Lung microvascular endothelial cell (primary cell): ENCODE measurements at regions not wholly inside any gene's neighbourhood (a gene's known extent, or its start where the extent isn't known, plus 50 kb on each side); places are given as distances from the start of the nearest gene placed in this dataset.
"Not testable (repeated sequence)": the region's sequence is repeated elsewhere in the genome, so short reads cannot be mapped to it uniquely, and the experiment has no call there.

Experiments used
- DNase-seq, 2 donors: peaks; one replicate each; pipeline versions ENCODE4 v3.0.0 to v3.0.0-alpha.2; 2010; ENCODE audit warnings: low read depth in 2 of 2

DNA sequence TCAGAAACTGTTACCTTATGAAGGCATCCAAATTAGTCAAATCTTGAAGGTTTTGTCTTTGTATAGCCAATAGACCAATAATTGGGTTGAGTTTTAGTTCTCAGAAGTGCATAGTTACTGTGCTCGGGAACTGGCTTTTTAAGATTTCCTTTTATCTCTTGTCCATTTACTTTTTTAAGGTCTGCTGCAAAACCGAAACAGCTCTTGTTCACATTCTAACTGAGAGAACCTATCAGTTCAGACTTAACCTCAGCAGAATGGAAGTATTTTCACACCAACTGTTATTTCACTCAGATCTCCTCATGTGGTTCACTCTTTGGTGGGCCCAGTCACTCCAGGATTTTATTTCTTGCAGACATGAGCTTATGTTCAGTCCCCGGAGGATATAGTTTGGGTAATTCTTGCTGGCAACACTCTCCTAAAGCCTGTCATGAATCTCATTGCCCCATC is 55.5 kb downstream of the TPBG start:
- DNase-seq, result no peak

DNA sequence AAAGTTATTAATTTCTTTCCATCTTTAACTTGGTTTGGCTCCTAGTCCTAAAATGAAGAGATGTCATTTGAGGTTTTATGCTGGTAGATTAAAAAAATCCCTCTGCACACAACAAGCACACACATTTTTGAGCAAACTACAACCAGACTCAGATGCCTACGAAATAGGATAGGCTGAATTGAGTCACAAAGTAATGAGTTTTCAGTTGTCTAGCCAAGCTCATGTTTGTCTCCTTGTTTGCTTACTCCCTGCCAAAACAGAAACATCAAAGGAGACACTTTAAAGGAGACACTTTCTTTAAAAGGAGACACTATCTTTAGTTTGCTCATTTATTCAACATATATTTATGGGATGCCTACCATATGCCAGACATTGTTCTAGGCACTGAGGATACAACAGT is 56.2 kb downstream of the TPBG start:
- no peak for DNase-seq

DNA sequence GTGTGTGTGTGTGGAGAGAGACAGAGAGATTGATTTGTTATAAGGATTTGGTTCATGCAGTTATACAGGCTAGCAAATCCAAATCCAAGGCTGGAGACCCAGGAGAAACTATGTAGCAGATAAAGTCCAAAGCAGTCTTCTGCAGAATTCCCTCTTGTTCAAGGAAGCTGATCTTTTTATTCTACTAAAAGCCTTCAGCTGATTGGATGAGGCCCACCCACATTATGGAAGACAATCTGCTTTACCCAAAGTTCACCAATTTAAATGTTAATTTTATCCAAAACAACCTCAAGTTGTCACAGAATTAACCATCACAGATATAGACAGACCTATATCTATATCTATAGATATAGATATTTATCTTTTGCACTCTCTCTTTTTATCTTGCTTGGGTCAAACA is 67.0 kb downstream of the TPBG start:
- no peak for DNase-seq

DNA sequence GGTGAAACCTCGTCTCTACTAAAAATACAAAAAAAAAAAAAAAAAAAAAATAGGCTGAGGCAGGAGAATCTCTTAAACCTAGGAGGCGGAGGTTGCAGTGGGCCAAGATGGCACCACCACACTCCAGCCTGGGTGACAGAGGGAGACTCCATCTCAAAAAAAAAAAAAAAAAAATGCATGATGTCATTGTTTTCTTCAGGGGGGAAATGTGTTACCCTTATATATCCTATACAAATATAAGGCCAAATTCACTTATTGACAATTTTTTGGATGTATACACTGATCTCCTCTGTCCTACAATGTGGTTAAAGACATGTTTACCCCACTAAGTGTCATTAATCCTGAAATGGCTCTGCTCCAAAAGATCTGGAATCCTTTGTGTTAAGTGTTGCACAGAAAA is 73.1 kb downstream of the TPBG start:
- no peak for DNase-seq

DNA sequence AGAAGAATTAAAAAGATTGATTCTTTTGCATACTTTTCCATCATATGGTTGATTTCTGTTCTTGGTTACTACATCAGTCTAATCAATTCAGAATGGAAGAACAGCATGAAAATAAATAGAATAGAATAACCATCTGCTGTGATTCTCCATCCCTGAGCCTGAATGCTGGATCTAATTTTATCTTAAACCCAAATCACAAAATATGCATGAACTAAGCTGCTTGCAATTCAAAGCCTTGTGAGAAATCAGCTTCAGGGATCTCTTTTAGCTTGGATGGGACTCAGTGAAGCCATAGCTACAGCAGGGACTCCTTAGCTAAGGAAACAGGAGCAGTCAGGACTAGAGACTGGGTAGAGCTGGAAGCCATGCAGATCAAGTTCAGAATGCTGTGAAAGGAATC is 74.1 kb downstream of the TPBG start:
- no peak for DNase-seq

DNA sequence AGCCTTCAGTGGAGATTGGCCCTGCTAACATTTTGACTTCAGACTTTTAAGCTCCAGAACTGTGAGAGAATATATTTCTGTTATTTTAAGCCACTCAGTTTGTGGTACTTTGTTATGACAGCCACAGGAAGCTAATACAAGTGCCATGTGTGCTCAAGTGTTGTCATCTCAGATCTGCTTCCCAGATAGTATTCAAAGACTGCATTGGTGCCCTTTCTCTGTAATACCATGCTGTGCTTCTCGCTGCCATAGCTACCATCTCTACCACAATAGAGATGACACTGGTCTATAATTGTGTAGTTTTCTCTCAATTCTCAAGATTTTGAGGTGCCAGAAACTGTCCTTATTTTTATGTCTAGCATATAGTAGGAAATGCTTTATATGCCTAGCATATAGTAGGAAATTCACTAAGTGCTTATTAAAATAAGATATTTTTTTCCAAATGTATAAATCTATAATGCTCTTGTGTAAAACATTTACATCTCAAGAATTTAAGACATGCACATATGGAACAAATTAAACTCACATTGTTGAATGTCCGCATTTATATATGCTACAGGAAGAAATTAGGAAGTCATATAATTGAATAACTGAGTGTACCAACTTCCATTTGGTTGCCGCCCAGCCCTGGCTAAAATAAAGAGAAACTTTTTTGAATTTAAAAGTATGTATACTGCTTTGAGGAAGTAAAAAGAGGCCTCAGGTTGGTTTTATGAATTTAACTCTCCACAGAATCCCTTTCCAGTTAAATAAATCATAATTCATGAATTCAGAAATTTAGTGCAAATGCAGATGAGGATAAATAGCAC is 77.6 kb downstream of the TPBG start:
- no peak for DNase-seq

DNA sequence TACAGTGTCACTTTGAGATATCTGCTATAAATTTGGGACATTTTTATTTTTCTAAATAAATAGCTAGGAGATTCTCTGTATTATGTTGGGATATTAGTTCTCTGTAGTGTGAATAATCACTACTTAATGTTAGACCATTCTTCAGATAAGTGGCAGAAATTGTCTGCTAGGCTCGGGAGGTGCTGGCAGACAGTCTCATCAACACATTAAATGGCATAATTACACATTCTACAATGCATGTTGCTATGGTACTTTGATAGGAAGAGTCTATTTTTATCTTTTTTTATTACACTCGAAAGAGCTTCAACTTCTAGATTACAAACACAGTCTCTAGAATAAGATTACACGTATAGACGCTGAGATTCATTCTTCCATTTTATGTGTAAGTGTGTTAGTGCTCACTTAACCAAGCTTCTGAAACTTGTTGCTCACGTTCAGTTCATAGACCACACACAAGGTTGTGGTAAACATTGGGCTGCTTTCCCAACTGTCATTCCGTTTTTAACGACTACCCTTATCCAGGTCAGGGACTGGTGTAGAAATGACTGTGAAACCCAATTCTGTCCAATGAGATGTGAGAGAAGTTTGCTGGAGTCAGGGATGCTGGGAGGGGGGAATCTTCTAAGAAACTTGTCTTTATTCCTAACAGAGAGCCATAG is 78.6 kb downstream of the TPBG start:
- DNase-seq, result no peak

DNA sequence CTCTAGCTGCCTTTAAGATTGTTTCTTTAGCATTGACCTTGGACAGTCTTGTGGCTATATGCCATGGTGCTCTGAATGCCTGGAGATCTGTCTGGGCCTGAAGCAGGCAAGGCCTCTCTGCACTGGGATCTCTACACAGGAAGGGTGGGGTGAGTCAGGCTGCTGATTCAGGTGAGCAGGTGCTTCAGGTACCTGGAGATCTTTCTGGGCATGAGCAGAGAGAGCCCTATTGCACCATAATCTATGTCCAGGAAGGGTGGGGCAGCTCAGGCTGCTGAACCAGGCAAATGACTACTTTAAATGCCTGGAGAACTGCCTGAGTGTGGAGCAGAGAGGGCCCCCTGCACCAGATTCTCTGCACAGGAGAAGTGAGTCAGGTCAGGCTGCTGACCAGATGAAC is 94.5 kb downstream of the TPBG start:
- DNase-seq, result no peak

DNA sequence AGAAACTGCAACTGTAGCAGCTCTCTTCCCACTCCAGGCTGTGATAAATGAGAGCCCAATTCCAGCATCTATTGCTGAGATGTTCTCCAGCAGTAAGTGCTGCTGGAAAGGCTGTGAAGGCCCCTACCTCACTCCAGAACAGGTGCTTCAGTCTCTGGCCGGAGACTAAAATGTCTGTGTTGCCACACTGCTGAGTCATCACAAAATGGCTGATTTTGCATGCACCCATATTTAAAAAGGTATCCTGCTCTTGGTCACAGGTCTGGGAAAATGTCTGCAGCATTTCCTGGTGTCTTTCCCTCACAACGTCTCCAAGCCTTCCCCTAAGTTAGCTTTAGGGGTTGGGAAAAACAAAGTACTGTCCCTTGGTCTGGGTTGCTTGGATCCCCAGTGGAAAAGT is 95.1 kb downstream of the TPBG start:
- DNase-seq, result no peak

DNA sequence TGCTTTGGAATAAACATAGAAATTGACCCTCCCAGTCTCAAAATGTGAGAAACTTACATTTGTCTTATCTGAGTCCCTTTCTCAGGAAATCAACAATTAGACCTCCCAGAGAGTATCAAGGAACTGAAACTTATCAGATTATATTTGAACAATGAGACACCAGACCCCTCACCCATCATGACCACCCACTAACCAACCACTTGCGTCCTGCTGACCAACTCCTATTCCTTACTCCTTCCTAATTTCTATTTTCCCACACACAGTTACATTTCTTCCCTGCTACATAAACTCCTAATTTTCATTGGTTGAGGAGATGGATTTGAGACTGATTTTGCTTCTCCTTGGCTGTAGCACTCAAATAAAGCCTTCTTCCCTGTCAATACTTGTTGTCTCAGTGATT is 97.9 kb downstream of the TPBG start:
- no peak for DNase-seq

DNA sequence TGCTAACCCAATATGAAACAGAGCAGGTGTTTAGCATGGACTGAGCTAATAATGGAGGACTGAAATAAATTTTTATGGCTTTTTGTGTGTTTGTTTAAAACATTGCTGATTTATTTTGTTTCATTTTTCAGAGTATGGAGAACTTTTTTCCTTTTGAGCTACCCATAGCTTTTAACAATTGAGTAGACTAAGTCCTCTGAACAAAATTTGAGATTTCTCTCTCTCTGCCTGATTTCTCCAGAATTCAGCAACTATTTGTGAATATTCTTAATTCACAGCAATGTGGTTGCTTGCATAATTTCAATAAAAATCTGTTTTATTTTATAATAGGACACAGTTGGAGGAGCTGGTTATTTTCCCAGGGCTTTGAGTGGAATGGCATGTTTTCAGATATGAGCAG is 103.7 kb downstream of the TPBG start:
- no peak for DNase-seq

DNA sequence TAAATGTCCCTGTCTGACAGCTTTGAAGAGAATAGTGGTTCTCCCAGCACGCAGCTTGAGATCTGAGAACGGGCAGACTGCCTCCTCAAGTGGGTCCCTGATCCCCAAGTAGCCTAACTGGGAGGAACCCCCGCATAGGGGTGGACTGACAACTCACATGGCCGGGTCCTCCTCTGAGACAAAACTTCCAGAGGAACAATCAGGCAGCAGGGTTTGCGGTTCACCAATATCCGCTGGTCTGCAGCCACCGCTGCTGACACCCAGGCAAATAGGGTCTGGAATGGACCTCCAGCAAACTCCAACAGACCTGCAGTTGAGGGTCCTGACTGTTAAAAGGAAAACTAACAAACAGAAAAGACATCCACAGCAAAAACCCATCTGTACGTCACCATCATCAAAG is 106.5 kb downstream of the TPBG start:
- not testable (repeated sequence) for DNase-seq

DNA sequence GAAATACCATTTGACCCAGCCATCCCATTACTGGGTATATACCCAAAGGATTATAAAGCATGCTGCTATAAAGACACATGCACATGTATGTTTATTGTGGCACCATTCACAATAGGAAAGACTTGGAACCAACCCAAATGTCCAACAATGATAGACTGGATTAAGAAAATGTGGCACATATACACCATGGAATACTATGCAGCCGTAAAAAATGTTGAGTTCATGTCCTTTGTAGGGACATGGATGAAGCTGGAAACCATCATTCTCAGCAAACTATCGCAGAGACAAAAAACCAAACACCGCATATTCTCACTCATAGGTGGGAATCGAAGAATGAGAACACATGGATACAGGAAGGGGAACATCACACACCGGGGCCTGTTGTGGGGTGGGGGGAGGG is 111.5 kb downstream of the TPBG start:
- not testable (repeated sequence) for DNase-seq

DNA sequence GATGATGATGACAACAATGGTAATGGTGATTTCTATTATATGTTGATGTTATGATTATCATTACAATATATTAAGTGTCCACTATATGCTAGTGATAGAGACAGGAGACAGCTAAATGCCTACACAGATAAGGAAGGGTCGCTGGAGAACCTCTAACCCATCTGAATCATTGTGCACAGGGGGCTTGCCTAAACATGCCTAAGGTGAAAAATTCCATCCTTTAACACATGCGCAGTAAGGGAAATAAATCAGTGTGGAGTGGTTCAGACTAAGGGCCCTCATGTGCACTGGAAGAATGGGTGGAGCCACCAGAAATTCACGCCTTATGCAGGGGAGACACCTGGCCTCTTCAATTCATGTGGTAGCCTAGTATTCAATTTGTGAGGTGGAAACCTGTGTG is 120.4 kb downstream of the TPBG start:
- no peak for DNase-seq

DNA sequence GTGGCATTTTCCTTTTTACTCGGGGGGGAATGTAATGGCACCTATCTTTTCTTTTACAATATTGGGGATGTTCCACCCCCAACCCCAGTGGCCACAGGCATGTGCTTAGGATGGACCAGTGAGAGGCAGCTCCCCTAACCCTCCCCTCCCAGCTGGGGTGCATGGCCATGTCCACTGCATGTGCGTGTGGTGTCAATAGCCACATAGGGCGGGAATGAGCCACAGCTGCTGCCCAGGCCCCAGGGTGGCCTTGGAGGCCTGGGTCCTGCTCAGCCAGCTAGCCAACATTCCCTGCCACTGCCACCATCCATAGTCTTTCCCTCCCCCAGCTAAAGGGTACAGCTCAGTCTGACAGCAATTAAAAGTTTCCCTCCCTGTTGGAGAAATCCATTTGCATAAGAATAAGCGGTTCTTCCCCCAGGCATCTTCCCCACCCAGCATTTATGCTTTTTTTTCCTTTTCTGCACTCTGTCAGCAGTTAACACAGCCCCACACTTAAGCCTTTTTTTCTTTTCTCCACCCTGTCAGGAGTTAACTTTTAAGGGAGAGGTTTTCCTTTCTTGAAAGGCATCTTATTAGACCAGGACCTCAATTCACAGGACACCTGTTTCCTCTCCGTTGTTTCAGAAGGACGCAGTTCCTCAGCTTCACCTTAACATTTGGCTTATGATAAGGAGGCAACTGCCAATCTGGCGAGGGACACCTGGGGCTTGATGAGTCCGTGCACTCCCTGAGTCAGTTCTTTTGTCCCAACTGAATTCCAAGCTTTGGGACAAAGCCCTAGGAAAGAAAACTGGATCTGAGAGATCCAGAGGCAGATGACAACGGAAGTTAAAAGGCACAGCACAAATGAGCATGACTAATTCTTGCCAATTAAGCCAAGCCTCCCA is 121.4 kb downstream of the TPBG start:
- no peak for DNase-seq

DNA sequence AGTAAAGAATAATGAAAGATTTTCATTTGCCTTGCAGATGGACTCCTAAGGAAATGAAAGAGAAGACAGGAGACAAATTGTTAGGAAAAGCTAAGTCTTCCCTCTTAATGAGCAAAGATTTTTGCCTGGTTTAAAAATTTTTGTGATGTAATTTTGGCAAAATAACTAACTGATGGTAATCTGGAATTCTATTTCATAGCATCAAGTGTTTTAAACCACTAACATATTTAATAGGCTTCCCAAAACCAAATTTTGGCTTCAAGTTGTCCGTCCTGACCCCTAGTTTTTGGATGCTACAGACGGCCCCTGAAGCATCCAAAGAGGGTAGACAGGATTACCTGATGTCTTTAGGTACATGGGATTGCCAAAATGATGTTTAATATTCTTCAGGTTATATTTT is 124.3 kb downstream of the TPBG start:
- DNase-seq, result no peak

DNA sequence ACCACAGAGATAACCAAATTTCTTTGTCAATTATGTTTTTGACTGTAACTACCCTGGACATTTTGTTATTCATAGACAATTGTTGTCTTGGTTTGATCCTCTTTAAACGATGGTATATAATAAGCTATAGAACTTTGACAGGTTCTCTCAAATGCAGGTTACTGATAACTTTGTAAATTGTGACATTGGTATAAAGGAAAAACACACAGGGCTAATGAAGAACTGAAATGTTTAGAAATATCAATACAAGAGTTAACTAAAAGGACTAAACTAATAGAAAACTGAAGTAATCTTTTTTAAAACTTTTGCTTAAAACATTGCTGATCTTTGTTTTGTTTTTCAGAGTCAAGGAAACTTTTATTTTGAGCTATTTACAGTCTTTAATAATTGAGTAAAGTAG is 124.8 kb downstream of the TPBG start:
- no peak for DNase-seq

DNA sequence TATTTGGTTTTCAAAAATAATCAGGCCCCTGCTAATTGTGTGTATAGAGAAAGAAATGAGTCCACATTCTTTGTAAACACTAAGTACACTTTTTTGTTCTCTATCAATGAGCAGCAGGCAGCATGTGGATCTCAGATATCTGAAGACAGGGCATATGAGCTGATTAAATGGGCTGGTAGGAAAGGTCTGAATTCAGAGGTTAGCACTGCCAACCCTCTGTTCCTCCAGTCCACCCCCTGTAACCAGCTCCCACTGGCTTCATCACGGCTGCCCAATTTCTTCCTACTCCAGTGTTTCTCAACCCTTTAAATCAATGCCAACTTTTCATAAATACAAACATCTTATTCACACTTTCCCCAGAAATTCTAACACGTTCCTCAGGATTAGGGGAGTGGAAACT is 128.5 kb downstream of the TPBG start:
- DNase-seq, result no peak

DNA sequence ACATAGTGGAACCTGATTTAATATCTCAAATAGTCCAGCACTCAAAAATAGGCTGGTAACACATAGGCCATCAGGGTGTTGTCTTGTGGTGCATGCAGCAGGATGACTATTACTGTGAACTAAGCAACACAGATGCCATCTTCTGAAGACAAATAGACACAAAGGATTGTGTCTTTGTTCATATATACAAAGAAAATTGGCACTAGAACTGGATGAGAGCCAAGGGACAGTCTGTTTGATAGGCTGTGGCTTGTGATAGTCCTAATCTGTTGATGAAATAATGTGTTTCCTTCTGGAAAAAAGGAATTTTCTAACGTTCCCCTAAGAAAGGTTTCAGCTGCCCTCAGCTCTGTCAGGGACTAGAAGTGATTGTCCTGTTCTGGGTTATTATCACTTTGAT is 129.8 kb downstream of the TPBG start:
- DNase-seq, result no peak

DNA sequence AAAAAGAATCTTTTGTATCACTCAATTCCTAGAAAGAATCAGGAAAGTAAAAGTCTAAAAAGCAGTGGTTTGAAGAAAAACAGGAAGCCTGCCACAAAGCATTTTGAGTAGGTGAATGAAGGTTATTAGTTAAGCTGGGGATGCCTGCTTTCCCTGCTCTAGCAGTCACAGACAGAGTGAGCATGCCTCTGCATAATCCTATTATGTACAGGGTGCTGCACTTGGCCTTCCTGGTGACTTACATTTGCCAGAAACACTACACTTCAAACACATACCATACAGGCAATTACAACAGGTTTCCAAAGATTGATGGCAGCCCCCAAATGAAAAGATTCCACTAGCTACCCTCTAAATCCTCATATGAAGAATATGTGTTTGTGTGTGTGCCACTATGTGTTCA is 130.8 kb downstream of the TPBG start:
- DNase-seq, result no peak

DNA sequence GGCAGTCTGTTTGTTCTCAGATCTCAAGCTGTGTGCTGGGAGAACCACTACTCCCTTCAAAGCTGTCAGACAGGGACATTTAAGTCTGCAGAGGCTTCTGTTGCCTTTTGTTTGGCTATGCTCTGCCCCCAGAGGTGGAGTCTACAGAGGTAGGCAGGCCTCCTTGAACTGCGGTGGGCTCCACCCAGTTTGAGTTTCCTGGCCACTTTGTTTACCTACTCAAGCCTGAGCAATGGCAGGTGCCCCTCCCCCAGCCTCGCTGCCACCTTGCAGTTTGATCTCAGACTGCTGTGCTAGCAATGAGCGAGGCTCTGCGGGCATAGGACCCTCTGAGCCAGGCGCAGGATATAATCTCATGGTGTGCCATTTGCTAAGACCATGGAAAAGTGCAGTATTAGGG is 138.3 kb downstream of the TPBG start:
- not testable (repeated sequence) for DNase-seq

DNA sequence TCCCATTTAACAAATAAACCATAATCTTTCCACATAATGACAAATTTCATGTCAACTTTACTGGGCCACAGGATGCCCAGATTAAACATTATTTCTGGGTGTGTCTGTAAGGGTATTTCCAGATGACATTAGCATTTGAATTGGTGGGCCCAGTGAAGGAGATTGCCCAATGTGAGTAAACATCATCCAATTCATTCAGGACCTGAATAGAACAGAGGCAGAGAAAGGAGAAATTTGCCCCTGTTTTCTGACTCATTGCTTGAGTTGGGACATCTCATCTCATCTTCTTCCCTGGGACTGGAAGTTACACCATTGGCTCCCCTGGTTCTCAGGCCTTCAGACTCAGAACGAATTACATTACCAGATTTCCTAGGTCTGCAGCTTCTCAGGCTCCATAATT is 142.9 kb downstream of the TPBG start:
- DNase-seq, result no peak
